ENCODE measurements at regions not wholly inside any gene's neighbourhood (a gene's known extent, or its start where the extent isn't known, plus 50 kb on each side); places are given as distances from the start of the nearest gene placed in this dataset.

GRCh38 chr16:79295162-79295561, 305.4 kb downstream of the MAF start:
- FAIRE-seq, result no peak

GRCh38 chr16:79294568-79294967, 306.0 kb downstream of the MAF start:
- no peak for FAIRE-seq

GRCh38 chr16:79293836-79294460, 306.6 kb downstream of the MAF start:
- no peak for FAIRE-seq

- no peak for FAIRE-seq
Measured at GRCh38 chr16:79288066-79288465, 312.5 kb downstream of the MAF start.

- no peak for FAIRE-seq
Measured at GRCh38 chr16:79287424-79287917, 313.1 kb downstream of the MAF start.

GRCh38 chr16:79286646-79287423, 313.7 kb downstream of the MAF start:
- no peak for FAIRE-seq

GRCh38 chr16:79284766-79285165, 315.8 kb downstream of the MAF start:
- FAIRE-seq, result no peak

GRCh38 chr16:79283578-79283977, 317.0 kb downstream of the MAF start:
- no peak for FAIRE-seq

GRCh38 chr16:79282806-79283205, 317.7 kb downstream of the MAF start:
- FAIRE-seq, result no peak

GRCh38 chr16:79278506-79278905, 322.0 kb downstream of the MAF start:
- no peak for FAIRE-seq

GRCh38 chr16:79276501-79276900, 324.0 kb downstream of the MAF start:
- FAIRE-seq, result no peak

GRCh38 chr16:79274264-79274663, 326.3 kb downstream of the MAF start:
- no peak for FAIRE-seq

- no peak for FAIRE-seq
Measured at GRCh38 chr16:79272141-79272577, 328.4 kb downstream of the MAF start.

- no peak for FAIRE-seq
Measured at GRCh38 chr16:79271583-79271982, 329.0 kb downstream of the MAF start.

- no peak for FAIRE-seq
Measured at GRCh38 chr16:79270011-79270410, 330.5 kb downstream of the MAF start.

GRCh38 chr16:79269211-79269863, 331.2 kb downstream of the MAF start:
- no peak for FAIRE-seq

GRCh38 chr16:79267781-79268180, 332.8 kb downstream of the MAF start:
- FAIRE-seq, result no peak

GRCh38 chr16:79267146-79267545, 333.4 kb downstream of the MAF start:
- no peak for FAIRE-seq

GRCh38 chr16:79265701-79266100, 334.8 kb downstream of the MAF start:
- FAIRE-seq, result no peak

GRCh38 chr16:79265196-79265595, 335.3 kb downstream of the MAF start:
- FAIRE-seq, result no peak

GRCh38 chr16:79264237-79265109, 336.1 kb downstream of the MAF start:
- FAIRE-seq, result no peak

GRCh38 chr16:79263425-79263824, 337.1 kb downstream of the MAF start:
- FAIRE-seq, result no peak
